Endothelial cell of umbilical vein (primary cell): ENCODE measurements at regions not wholly inside any gene's neighbourhood (a gene's known extent, or its start where the extent isn't known, plus 50 kb on each side); places are given as distances from the start of the nearest gene placed in this dataset.

ENCODE experiments used
- BruUV-seq: library from RNA; stranded (reverse); fragments of 400-500 nt; replicated peaks from 2 replicates; lab custom pipeline; 2021; lab: Mats Ljungman, UMichigan
- CTCF ChIA-PET: fragments of 300-600, 350-600 bp; sonication (Branson Sonifier 250); formaldehyde crosslinking; loops from one replicate; lab custom pipeline; 2021; ENCODE audit warnings: antibody characterized with exemption, inconsistent platforms; lab: Charles Lee
- POLR2A ChIA-PET: fragments of 300-600, 350-600 bp; sonication (Branson Sonifier 250); formaldehyde crosslinking; loops from one replicate; lab custom pipeline; 2021; ENCODE audit warnings: antibody characterized with exemption, inconsistent platforms; lab: Charles Lee
- DNase-seq: peaks from one replicate; pipeline ENCODE4 v3.0.0-alpha.2; 2011; ENCODE audit warnings: low read depth, low spot score
- FAIRE-seq: peaks from 2 replicates; lab custom pipeline; 2011; peaks lifted over from hg19 to GRCh38; lab: Jason Lieb, UNC
- H2AFZ ChIP-seq: 2 replicates; pipeline ENCODE4 v1.6.0; 2012; ENCODE audit warnings: low read depth, low read length, control low read depth, inconsistent platforms
- H3K27ac ChIP-seq: 2 replicates; pipeline ENCODE4 v1.5.1; 2011; ENCODE audit warnings: low read depth, mild to moderate bottlenecking, control low read depth, low read length, moderate library complexity; ENCODE audit not compliant: insufficient read depth
- H3K27me3 ChIP-seq, 2 experiments: 2 replicates each; pipeline versions ENCODE4 v1.6.0 to v1.6.1; 2011; ENCODE audit warnings: low read length in 2 of 2, mixed read lengths in 1 of 2; ENCODE audit not compliant: control insufficient read depth in 2 of 2, insufficient read depth in 2 of 2
- H3K36me3 ChIP-seq, 2 experiments: 2 replicates in 1 of 2; 3 replicates in 1 of 2; pipeline ENCODE4 v1.5.1; 2011; ENCODE audit warnings: low read length in 2 of 2, mild to moderate bottlenecking in 1 of 2, moderate library complexity in 1 of 2; ENCODE audit not compliant: control insufficient read depth in 2 of 2, insufficient read depth in 2 of 2; ENCODE audit errors: extremely low read depth in 1 of 2
- H3K4me1 ChIP-seq: 3 replicates; pipeline ENCODE4 v1.5.1; 2011; ENCODE audit warnings: mild to moderate bottlenecking, low read length; ENCODE audit not compliant: control insufficient read depth, insufficient read depth; ENCODE audit errors: extremely low read depth
- H3K4me2 ChIP-seq: 2 replicates; pipeline ENCODE4 v1.6.1; 2011; ENCODE audit warnings: low read length, control low read depth, mixed read lengths; ENCODE audit not compliant: insufficient read depth
- H3K4me3 ChIP-seq, 3 experiments: fragments of 200-600 bp in 1 of 3; sonication (generic), shearing (Covaris generic) in 1 of 3; replicated peaks in 1 of 3; 2 replicates each; pipeline ENCODE4 v1.5.1; 2011 to 2016; ENCODE audit warnings: control low read depth in 3 of 3, low read length in 3 of 3, mild to moderate bottlenecking in 2 of 3, inconsistent platforms in 1 of 3, low read depth in 1 of 3, moderate library complexity in 1 of 3; ENCODE audit not compliant: insufficient read depth in 1 of 3
- H3K79me2 ChIP-seq: 2 replicates; pipeline ENCODE4 v1.6.0; 2012; ENCODE audit warnings: low read length, inconsistent platforms; ENCODE audit not compliant: control insufficient read depth, insufficient read depth
- H3K9ac ChIP-seq: replicated peaks from 2 replicates; pipeline ENCODE3; 2011; ENCODE audit warnings: low read length, control low read depth; ENCODE audit not compliant: insufficient read depth; ENCODE audit errors: extremely low read depth
- H3K9me1 ChIP-seq: replicated peaks from 3 replicates; pipeline ENCODE4 v1.6.0; 2011; ENCODE audit warnings: mild to moderate bottlenecking, low read length; ENCODE audit not compliant: control insufficient read depth, insufficient read depth; ENCODE audit errors: extremely low read depth
- H3K9me3 ChIP-seq: replicated peaks from 2 replicates; pipeline ENCODE4 v1.5.1; 2012; ENCODE audit warnings: low read length, inconsistent platforms; ENCODE audit not compliant: control insufficient read depth, insufficient read depth
- H4K20me1 ChIP-seq: replicated peaks from 2 replicates; pipeline ENCODE3; 2011; ENCODE audit warnings: mild to moderate bottlenecking, low read length; ENCODE audit not compliant: control insufficient read depth, insufficient read depth; ENCODE audit errors: extremely low read depth
- EZH2 ChIP-seq: IDR thresholded peaks from 2 replicates; pipeline ENCODE4 v1.6.1; 2012; ENCODE audit warnings: borderline replicate concordance, low read depth, mild to moderate bottlenecking, moderate library complexity, low read length, inconsistent platforms; ENCODE audit not compliant: severe bottlenecking
- MYC ChIP-seq: IDR thresholded peaks from one replicate; pipeline ENCODE4 v1.6.1; 2011; ENCODE audit warnings: mild to moderate bottlenecking, low read depth, low read length
- POLR2A ChIP-seq: IDR thresholded peaks from 2 replicates; pipeline ENCODE4 v1.6.1; 2012; ENCODE audit warnings: low read depth, mild to moderate bottlenecking, control low read depth, low read length
- dilution Hi-C: fragments of 300-500 bp; cut with MboI; formaldehyde crosslinking; loops from one replicate; pipeline ENCODE4 v1.15.0; 2019; ENCODE audit warnings: low sequenced_read_pairs; ENCODE audit not compliant: extremely low pct_ligation_motif_present
- intact Hi-C: fragments of 100-400 bp; cut with micrococcal nuclease; formaldehyde crosslinking; loops from one replicate; pipeline ENCODE4 v1.10.0; 2022

GRCh38 chr3:172573422-172573821 lies 50.2 kb upstream of the TNFSF10 start:
- no TSS peak for BruUV-seq
- Histone ChIP-seq H3K4me1 (no peaks in the 10 kb centered on the region), H4K20me1 (no peaks in the 10 kb centered on the region), H2AFZ (no peak overlapping the region), H3K27ac (no peak overlapping the region), H3K36me3 (no peaks in the 10 kb centered on the region), H3K9me3 (no peaks in the 10 kb centered on the region), H3K79me2 (no peaks in the 10 kb centered on the region), H3K9ac (no peak overlapping the region), H3K27me3 (peaks cover 5 to 8% of the 10 kb centered on the region in 2 experiments), H3K9me1 (no peaks in the 10 kb centered on the region), H3K4me2 (no peak overlapping the region), H3K4me3 (no peak overlapping the region)
- intact Hi-C loops (no loop called here), dilution Hi-C loops (no loop called here)
- TF ChIP-seq EZH2 (no peak), POLR2A (no peak), MYC (no peak)
- DNase-seq (no peak), FAIRE-seq (no peak)
- ChIA-PET CTCF (no interaction called here), POLR2A (no interaction called here)
